SJSA1 (cell line): ENCODE measurements at regions not wholly inside any gene's neighbourhood (a gene's known extent, or its start where the extent isn't known, plus 50 kb on each side); places are given as distances from the start of the nearest gene placed in this dataset.

Experiments used
- DNase-seq, 2 experiments: peaks; one replicate each; pipeline ENCODE4 v3.0.0-alpha.2; 2015 to 2020; ENCODE audit warnings: low spot score in 2 of 2, low read depth in 1 of 2
- H3K27ac ChIP-seq: fragments of 250-450 bp; sonication (Bioruptor Pico); 2 replicates; pipeline ENCODE4 v1.5.1; 2020; ENCODE audit warnings: mild to moderate bottlenecking, moderate library complexity
- H3K27me3 ChIP-seq: fragments of 250-450 bp; sonication (Bioruptor Pico); replicated peaks from 2 replicates; pipeline ENCODE4 v1.5.1; 2020; ENCODE audit warnings: mild to moderate bottlenecking, moderate library complexity
- H3K36me3 ChIP-seq: fragments of 250-450 bp; sonication (Bioruptor Pico); 2 replicates; pipeline ENCODE4 v1.5.1; 2020; ENCODE audit warnings: mild to moderate bottlenecking
- H3K4me1 ChIP-seq: fragments of 250-450 bp; sonication (Bioruptor Pico); replicated peaks from 2 replicates; pipeline ENCODE4 v1.6.1; 2021; ENCODE audit warnings: mild to moderate bottlenecking
- H3K4me3 ChIP-seq: fragments of 250-450 bp; sonication (Bioruptor Pico); 2 replicates; pipeline ENCODE4 v1.5.1; 2020; ENCODE audit warnings: mild to moderate bottlenecking
- H3K9me3 ChIP-seq: fragments of 250-450 bp; sonication (Bioruptor Pico); replicated peaks from 2 replicates; pipeline ENCODE4 v1.5.1; 2020; ENCODE audit warnings: mild to moderate bottlenecking

- Histone ChIP-seq H3K9me3 (no peaks in the 10 kb centered on the region), H3K27ac (no peak overlapping the region), H3K4me1 (no peaks in the 10 kb centered on the region), H3K4me3 (no peak overlapping the region), H3K36me3 (no peaks in the 10 kb centered on the region), H3K27me3 (no peaks in the 10 kb centered on the region)
- no peak for DNase-seq
Measured at GRCh38 chr13:105537113-105537512, 998.3 kb downstream of the EFNB2 start.

GRCh38 chr13:105530468-105530867 lies 1005.0 kb downstream of the EFNB2 start:
- DNase-seq: no peak
- Histone ChIP-seq H3K27ac (no peak overlapping the region), H3K27me3 (no peaks in the 10 kb centered on the region), H3K4me1 (no peaks in the 10 kb centered on the region), H3K36me3 (no peaks in the 10 kb centered on the region), H3K9me3 (no peaks in the 10 kb centered on the region), H3K4me3 (no peak overlapping the region)

GRCh38 chr13:105527127-105527526 lies 1008.3 kb downstream of the EFNB2 start:
- H3K4me1 ChIP-seq: no peaks in the 10 kb centered on the region
- H3K36me3 ChIP-seq: no peaks in the 10 kb centered on the region
- DNase-seq: no peak
- H3K9me3 ChIP-seq: no peaks in the 10 kb centered on the region
- no peak overlapping the region for H3K27ac ChIP-seq
- H3K4me3 ChIP-seq: no peak overlapping the region
- no peaks in the 10 kb centered on the region; the same call in 1 of the 2 replicates for H3K27me3 ChIP-seq

GRCh38 chr13:105519771-105520170 lies 1015.7 kb downstream of the EFNB2 start:
- Histone ChIP-seq H3K27ac (no peak overlapping the region), H3K4me1 (no peaks in the 10 kb centered on the region), H3K36me3 (no peaks in the 10 kb centered on the region), H3K9me3 (peaks cover 2% of the 10 kb centered on the region; the same call in 1 of the 2 replicates), H3K4me3 (no peak overlapping the region), H3K27me3 (no peaks in the 10 kb centered on the region; the same call in 1 of the 2 replicates)
- no peak for DNase-seq

GRCh38 chr13:105518086-105518485 lies 1017.4 kb downstream of the EFNB2 start:
- no peaks in the 10 kb centered on the region; the same call in 1 of the 2 replicates for H3K27me3 ChIP-seq
- no peak overlapping the region for H3K27ac ChIP-seq
- no peak for DNase-seq
- no peak overlapping the region for H3K4me3 ChIP-seq
- peaks cover 2% of the 10 kb centered on the region; the same call in 1 of the 2 replicates for H3K9me3 ChIP-seq
- H3K4me1 ChIP-seq: no peaks in the 10 kb centered on the region
- H3K36me3 ChIP-seq: no peaks in the 10 kb centered on the region

- no peaks in the 10 kb centered on the region for H3K4me1 ChIP-seq
- H3K27ac ChIP-seq: no peak overlapping the region
- no peak overlapping the region for H3K4me3 ChIP-seq
- DNase-seq: no peak
- no peaks in the 10 kb centered on the region for H3K36me3 ChIP-seq
- H3K27me3 ChIP-seq: no peaks in the 10 kb centered on the region
- peaks cover 2% of the 10 kb centered on the region; the same call in 1 of the 2 replicates for H3K9me3 ChIP-seq
Measured at GRCh38 chr13:105514401-105514800, 1021.1 kb downstream of the EFNB2 start.

- DNase-seq: no peak
- H3K9me3 ChIP-seq: no peaks in the 10 kb centered on the region
Measured at GRCh38 chr13:105513448-105513847, 1022.0 kb downstream of the EFNB2 start.

GRCh38 chr13:105509981-105510762 lies 1025.3 kb downstream of the EFNB2 start:
- Histone ChIP-seq H3K27me3 (no peaks in the 10 kb centered on the region), H3K27ac (no peak overlapping the region), H3K9me3 (no peaks in the 10 kb centered on the region), H3K4me1 (no peaks in the 10 kb centered on the region), H3K36me3 (no peaks in the 10 kb centered on the region), H3K4me3 (no peak overlapping the region)
- no peak for DNase-seq

More at GRCh38 chr13:105513448-105513847, 1022.0 kb downstream of the EFNB2 start:
- Histone ChIP-seq H3K4me1 (no peaks in the 10 kb centered on the region), H3K36me3 (no peaks in the 10 kb centered on the region), H3K27ac (no peak overlapping the region), H3K4me3 (no peak overlapping the region), H3K27me3 (no peaks in the 10 kb centered on the region)

- H3K27ac ChIP-seq: no peak overlapping the region
- no peak for DNase-seq
- H3K27me3 ChIP-seq: no peaks in the 10 kb centered on the region
- H3K9me3 ChIP-seq: no peaks in the 10 kb centered on the region
- no peak overlapping the region for H3K4me3 ChIP-seq
- no peaks in the 10 kb centered on the region for H3K4me1 ChIP-seq
- H3K36me3 ChIP-seq: no peaks in the 10 kb centered on the region
Measured at GRCh38 chr13:105506463-105506862, 1029.0 kb downstream of the EFNB2 start.

GRCh38 chr13:105502193-105502592 lies 1033.3 kb downstream of the EFNB2 start:
- H3K4me3 ChIP-seq: no peak overlapping the region
- no peaks in the 10 kb centered on the region for H3K4me1 ChIP-seq
- H3K27me3 ChIP-seq: no peaks in the 10 kb centered on the region
- H3K9me3 ChIP-seq: no peaks in the 10 kb centered on the region
- no peaks in the 10 kb centered on the region for H3K36me3 ChIP-seq
- H3K27ac ChIP-seq: no peak overlapping the region
- no peak for DNase-seq

- H3K4me3 ChIP-seq: no peak overlapping the region
- no peak for DNase-seq
- H3K9me3 ChIP-seq: no peaks in the 10 kb centered on the region
- H3K4me1 ChIP-seq: no peaks in the 10 kb centered on the region
- no peaks in the 10 kb centered on the region for H3K27me3 ChIP-seq
- H3K36me3 ChIP-seq: no peaks in the 10 kb centered on the region
- no peak overlapping the region for H3K27ac ChIP-seq
Measured at GRCh38 chr13:105497597-105497996, 1037.9 kb downstream of the EFNB2 start.

GRCh38 chr13:105492216-105492615 lies 1043.2 kb downstream of the EFNB2 start:
- Histone ChIP-seq H3K9me3 (no peaks in the 10 kb centered on the region), H3K4me1 (no peaks in the 10 kb centered on the region), H3K27ac (no peak overlapping the region), H3K4me3 (no peak overlapping the region), H3K36me3 (no peaks in the 10 kb centered on the region), H3K27me3 (no peaks in the 10 kb centered on the region)
- DNase-seq: no peak

GRCh38 chr13:105491345-105491744 lies 1044.1 kb downstream of the EFNB2 start:
- H3K9me3 ChIP-seq: no peaks in the 10 kb centered on the region
- DNase-seq: no peak
- no peak overlapping the region for H3K4me3 ChIP-seq
- no peaks in the 10 kb centered on the region for H3K27me3 ChIP-seq
- no peaks in the 10 kb centered on the region for H3K36me3 ChIP-seq
- no peak overlapping the region for H3K27ac ChIP-seq
- no peaks in the 10 kb centered on the region for H3K4me1 ChIP-seq

- Histone ChIP-seq H3K4me3 (no peak overlapping the region), H3K9me3 (no peaks in the 10 kb centered on the region), H3K27ac (no peak overlapping the region), H3K4me1 (no peaks in the 10 kb centered on the region), H3K27me3 (no peaks in the 10 kb centered on the region), H3K36me3 (no peaks in the 10 kb centered on the region)
- no peak for DNase-seq
Measured at GRCh38 chr13:105485081-105485480, 1050.4 kb downstream of the EFNB2 start.
